WTC11 (cell line): ENCODE measurements at regions not wholly inside any gene's neighbourhood (a gene's known extent, or its start where the extent isn't known, plus 50 kb on each side); places are given as distances from the start of the nearest gene placed in this dataset.

ENCODE experiments used
- EMX1 ChIP-seq: fragments of 250-450 bp; sonication (Bioruptor Pico); IDR thresholded peaks from 2 replicates; pipeline ENCODE4 v1.8.0; 2021; ENCODE audit warnings: mild to moderate bottlenecking
- FOXJ3 ChIP-seq: sonication (generic); formaldehyde crosslinking; IDR thresholded peaks from 2 replicates; pipeline ENCODE4 v1.9.0; 2021; ENCODE audit warnings: missing genetic modification reagents, mild to moderate bottlenecking, borderline replicate concordance
- HMGA2 ChIP-seq: fragments of 250-450 bp; sonication (Bioruptor Pico); IDR thresholded peaks from 2 replicates; pipeline ENCODE4 v1.4.0; 2021; ENCODE audit warnings: mild to moderate bottlenecking, moderate library complexity
- MXD4 ChIP-seq: fragments of 250-450 bp; sonication (Bioruptor Pico); IDR thresholded peaks from 2 replicates; pipeline ENCODE4 v1.8.0; 2021; ENCODE audit warnings: mild to moderate bottlenecking, moderate library complexity, borderline replicate concordance
- PRRX2 ChIP-seq: fragments of 250-450 bp; sonication (Bioruptor Pico); IDR thresholded peaks from 2 replicates; pipeline ENCODE4 v1.8.0; 2021; ENCODE audit warnings: mild to moderate bottlenecking
- TEAD1 ChIP-seq: sonication (generic); formaldehyde crosslinking; IDR thresholded peaks from 2 replicates; pipeline ENCODE4 v1.8.0; 2022; ENCODE audit warnings: mild to moderate bottlenecking, missing genetic modification reagents
- ZNF121 ChIP-seq: sonication (generic); formaldehyde crosslinking; IDR thresholded peaks from 2 replicates; pipeline ENCODE4 v1.8.0; 2023; ENCODE audit warnings: missing genetic modification reagents
- TF ChIP-seq, protein P1 (sequence below): sonication (generic); formaldehyde crosslinking; IDR thresholded peaks from 2 replicates; pipeline ENCODE4 v1.8.1; 2022; ENCODE audit warnings: low read depth, mild to moderate bottlenecking, moderate library complexity, missing genetic modification reagents, borderline replicate concordance
- TF ChIP-seq, protein P2 (sequence below): sonication (generic); formaldehyde crosslinking; IDR thresholded peaks from 2 replicates; pipeline ENCODE4 v1.8.0; 2022; ENCODE audit warnings: mild to moderate bottlenecking, missing genetic modification reagents
- TF ChIP-seq, protein P3 (sequence below): sonication (generic); formaldehyde crosslinking; IDR thresholded peaks from 2 replicates; pipeline ENCODE4 v1.8.0; 2022; ENCODE audit warnings: missing genetic modification reagents
- TF ChIP-seq, protein P4 (sequence below): sonication (generic); formaldehyde crosslinking; IDR thresholded peaks from 2 replicates; pipeline ENCODE4 v1.8.1; 2022; ENCODE audit warnings: low read depth, missing genetic modification reagents, borderline replicate concordance
- TF ChIP-seq, protein P5 (sequence below): fragments of 250-450 bp; sonication (Bioruptor Pico); IDR thresholded peaks from 2 replicates; pipeline ENCODE4 v1.9.0; 2021; ENCODE audit warnings: moderate library complexity, mild to moderate bottlenecking, inconsistent platforms, borderline replicate concordance
- TF ChIP-seq, protein P6 (sequence below): sonication (generic); formaldehyde crosslinking; IDR thresholded peaks from 2 replicates; pipeline ENCODE4 v1.8.0; 2022; ENCODE audit warnings: mild to moderate bottlenecking, missing genetic modification reagents
- TF ChIP-seq, protein P7 (sequence below): sonication (generic); formaldehyde crosslinking; IDR thresholded peaks from 2 replicates; pipeline ENCODE4 v1.8.0; 2023; ENCODE audit warnings: missing genetic modification reagents, mild to moderate bottlenecking, borderline replicate concordance

DNA sequence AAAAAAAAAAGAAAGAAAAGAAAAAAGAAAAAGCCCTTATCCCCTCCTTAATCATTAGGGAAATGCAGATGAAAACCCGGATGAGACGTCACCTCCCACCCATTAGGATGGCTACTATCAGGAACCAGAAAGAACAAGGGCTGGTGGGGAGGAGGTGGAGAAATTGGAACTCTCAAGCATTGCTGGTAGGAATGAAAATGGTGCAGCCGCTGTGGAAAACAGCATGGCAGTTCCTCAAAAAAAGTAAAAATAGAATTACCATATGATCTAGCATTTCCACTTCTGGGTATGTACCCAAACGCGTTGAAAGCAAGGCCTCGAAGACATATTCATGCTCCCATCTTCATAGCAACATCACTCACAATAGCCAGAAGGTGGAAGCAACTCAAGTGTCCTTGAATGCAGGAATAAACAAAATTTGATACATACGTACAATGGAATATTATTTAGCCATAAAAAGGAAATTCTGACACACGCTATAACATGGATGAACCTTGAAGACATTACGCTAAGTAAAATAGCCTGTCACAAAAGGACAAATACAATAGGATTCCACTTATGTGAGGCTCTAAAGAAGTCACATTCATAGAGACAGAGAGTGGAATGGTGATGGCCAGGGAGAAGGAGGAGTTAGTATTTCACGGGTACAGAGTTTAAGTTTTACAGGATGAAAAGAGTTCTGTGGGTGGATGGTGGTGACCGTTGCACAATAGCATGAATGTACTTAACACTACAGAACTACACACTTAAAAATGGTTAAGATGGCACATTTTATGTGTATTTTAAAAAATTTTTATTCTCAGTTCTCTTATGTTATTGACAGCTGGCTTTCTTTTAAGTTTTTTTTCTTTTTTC, 166.8 kb upstream of the IER5L start (continued):
- TF ChIP-seq, protein P1, sequence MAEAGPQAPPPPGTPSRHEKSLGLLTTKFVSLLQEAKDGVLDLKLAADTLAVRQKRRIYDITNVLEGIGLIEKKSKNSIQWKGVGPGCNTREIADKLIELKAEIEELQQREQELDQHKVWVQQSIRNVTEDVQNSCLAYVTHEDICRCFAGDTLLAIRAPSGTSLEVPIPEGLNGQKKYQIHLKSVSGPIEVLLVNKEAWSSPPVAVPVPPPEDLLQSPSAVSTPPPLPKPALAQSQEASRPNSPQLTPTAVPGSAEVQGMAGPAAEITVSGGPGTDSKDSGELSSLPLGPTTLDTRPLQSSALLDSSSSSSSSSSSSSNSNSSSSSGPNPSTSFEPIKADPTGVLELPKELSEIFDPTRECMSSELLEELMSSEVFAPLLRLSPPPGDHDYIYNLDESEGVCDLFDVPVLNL (CRISPR knock-in tag) = no peak
- TF ChIP-seq MXD4 (no peak), FOXJ3 (CRISPR knock-in tag) (no peak), PRRX2 (no peak), HMGA2 (CRISPR knock-in tag) (no peak), ZNF121 (CRISPR knock-in tag) (no peak), EMX1 (no peak), TEAD1 (no peak)
- TF ChIP-seq, protein P2, sequence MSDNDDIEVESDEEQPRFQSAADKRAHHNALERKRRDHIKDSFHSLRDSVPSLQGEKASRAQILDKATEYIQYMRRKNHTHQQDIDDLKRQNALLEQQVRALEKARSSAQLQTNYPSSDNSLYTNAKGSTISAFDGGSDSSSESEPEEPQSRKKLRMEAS (CRISPR knock-in tag) = no peak
- TF ChIP-seq, protein P3, sequence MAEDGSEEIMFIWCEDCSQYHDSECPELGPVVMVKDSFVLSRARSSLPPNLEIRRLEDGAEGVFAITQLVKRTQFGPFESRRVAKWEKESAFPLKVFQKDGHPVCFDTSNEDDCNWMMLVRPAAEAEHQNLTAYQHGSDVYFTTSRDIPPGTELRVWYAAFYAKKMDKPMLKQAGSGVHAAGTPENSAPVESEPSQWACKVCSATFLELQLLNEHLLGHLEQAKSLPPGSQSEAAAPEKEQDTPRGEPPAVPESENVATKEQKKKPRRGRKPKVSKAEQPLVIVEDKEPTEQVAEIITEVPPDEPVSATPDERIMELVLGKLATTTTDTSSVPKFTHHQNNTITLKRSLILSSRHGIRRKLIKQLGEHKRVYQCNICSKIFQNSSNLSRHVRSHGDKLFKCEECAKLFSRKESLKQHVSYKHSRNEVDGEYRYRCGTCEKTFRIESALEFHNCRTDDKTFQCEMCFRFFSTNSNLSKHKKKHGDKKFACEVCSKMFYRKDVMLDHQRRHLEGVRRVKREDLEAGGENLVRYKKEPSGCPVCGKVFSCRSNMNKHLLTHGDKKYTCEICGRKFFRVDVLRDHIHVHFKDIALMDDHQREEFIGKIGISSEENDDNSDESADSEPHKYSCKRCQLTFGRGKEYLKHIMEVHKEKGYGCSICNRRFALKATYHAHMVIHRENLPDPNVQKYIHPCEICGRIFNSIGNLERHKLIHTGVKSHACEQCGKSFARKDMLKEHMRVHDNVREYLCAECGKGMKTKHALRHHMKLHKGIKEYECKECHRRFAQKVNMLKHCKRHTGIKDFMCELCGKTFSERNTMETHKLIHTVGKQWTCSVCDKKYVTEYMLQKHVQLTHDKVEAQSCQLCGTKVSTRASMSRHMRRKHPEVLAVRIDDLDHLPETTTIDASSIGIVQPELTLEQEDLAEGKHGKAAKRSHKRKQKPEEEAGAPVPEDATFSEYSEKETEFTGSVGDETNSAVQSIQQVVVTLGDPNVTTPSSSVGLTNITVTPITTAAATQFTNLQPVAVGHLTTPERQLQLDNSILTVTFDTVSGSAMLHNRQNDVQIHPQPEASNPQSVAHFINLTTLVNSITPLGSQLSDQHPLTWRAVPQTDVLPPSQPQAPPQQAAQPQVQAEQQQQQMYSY = no peak
- TF ChIP-seq, protein P4, sequence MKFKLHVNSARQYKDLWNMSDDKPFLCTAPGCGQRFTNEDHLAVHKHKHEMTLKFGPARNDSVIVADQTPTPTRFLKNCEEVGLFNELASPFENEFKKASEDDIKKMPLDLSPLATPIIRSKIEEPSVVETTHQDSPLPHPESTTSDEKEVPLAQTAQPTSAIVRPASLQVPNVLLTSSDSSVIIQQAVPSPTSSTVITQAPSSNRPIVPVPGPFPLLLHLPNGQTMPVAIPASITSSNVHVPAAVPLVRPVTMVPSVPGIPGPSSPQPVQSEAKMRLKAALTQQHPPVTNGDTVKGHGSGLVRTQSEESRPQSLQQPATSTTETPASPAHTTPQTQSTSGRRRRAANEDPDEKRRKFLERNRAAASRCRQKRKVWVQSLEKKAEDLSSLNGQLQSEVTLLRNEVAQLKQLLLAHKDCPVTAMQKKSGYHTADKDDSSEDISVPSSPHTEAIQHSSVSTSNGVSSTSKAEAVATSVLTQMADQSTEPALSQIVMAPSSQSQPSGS (CRISPR knock-in tag) = no peak
- TF ChIP-seq, protein P5, sequence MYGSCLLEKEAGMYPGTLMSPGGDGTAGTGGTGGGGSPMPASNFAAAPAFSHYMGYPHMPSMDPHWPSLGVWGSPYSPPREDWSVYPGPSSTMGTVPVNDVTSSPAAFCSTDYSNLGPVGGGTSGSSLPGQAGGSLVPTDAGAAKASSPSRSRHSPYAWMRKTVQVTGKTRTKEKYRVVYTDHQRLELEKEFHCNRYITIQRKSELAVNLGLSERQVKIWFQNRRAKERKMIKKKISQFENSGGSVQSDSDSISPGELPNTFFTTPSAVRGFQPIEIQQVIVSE (CRISPR knock-in tag) = no peak
- TF ChIP-seq, protein P6, sequence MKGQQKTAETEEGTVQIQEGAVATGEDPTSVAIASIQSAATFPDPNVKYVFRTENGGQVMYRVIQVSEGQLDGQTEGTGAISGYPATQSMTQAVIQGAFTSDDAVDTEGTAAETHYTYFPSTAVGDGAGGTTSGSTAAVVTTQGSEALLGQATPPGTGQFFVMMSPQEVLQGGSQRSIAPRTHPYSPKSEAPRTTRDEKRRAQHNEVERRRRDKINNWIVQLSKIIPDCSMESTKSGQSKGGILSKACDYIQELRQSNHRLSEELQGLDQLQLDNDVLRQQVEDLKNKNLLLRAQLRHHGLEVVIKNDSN = no peak
- TF ChIP-seq, protein P7, sequence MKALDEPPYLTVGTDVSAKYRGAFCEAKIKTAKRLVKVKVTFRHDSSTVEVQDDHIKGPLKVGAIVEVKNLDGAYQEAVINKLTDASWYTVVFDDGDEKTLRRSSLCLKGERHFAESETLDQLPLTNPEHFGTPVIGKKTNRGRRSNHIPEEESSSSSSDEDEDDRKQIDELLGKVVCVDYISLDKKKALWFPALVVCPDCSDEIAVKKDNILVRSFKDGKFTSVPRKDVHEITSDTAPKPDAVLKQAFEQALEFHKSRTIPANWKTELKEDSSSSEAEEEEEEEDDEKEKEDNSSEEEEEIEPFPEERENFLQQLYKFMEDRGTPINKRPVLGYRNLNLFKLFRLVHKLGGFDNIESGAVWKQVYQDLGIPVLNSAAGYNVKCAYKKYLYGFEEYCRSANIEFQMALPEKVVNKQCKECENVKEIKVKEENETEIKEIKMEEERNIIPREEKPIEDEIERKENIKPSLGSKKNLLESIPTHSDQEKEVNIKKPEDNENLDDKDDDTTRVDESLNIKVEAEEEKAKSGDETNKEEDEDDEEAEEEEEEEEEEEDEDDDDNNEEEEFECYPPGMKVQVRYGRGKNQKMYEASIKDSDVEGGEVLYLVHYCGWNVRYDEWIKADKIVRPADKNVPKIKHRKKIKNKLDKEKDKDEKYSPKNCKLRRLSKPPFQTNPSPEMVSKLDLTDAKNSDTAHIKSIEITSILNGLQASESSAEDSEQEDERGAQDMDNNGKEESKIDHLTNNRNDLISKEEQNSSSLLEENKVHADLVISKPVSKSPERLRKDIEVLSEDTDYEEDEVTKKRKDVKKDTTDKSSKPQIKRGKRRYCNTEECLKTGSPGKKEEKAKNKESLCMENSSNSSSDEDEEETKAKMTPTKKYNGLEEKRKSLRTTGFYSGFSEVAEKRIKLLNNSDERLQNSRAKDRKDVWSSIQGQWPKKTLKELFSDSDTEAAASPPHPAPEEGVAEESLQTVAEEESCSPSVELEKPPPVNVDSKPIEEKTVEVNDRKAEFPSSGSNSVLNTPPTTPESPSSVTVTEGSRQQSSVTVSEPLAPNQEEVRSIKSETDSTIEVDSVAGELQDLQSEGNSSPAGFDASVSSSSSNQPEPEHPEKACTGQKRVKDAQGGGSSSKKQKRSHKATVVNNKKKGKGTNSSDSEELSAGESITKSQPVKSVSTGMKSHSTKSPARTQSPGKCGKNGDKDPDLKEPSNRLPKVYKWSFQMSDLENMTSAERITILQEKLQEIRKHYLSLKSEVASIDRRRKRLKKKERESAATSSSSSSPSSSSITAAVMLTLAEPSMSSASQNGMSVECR (CRISPR knock-in tag) = no peak
